CD4-positive, alpha-beta T cell (primary cell): ENCODE measurements at regions not wholly inside any gene's neighbourhood (a gene's known extent, or its start where the extent isn't known, plus 50 kb on each side); places are given as distances from the start of the nearest gene placed in this dataset.

Experiments
- ATAC-seq: fragments of 200-7000 bp; cut with Tn5 transposase; one replicate; pipeline ENCODE4 v1.10.0; 2022; ENCODE audit warnings: mild to moderate bottlenecking; ENCODE audit not compliant: poor library complexity
- CTCF ChIA-PET: fragments of 350-600 bp; sonication (Branson Sonifier 250); formaldehyde crosslinking; loops from one replicate; lab custom pipeline; 2021; ENCODE audit warnings: antibody characterized with exemption, inconsistent platforms; lab: Charles Lee
- POLR2A ChIA-PET: fragments of 350-600 bp; sonication (Branson Sonifier 250); formaldehyde crosslinking; loops from one replicate; lab custom pipeline; 2021; ENCODE audit warnings: antibody characterized with exemption, inconsistent platforms; lab: Charles Lee
- DNase-seq, 14 experiments: peaks; one replicate each; pipeline ENCODE4 v3.0.0-alpha.2; 2013 to 2020; ENCODE audit warnings: mixed read lengths in 2 of 14
- H3K27ac ChIP-seq, 2 donors: one replicate each; pipeline versions ENCODE4 v1.5.1 to v1.7.0; 2013; ENCODE audit warnings: low read length in 2 of 2, low read depth in 1 of 2, mild to moderate bottlenecking in 1 of 2
- H3K27me3 ChIP-seq, 2 experiments: 1 replicate in 1 of 2; 2 replicates in 1 of 2; pipeline versions ENCODE4 v1.6.1 to v1.7.0; 2013; ENCODE audit warnings: low read length in 2 of 2, control low read depth in 1 of 2, mild to moderate bottlenecking in 1 of 2, moderate library complexity in 1 of 2; ENCODE audit not compliant: insufficient read depth in 2 of 2, control insufficient read depth in 1 of 2
- H3K36me3 ChIP-seq: one replicate; pipeline ENCODE4 v1.6.1; 2013; ENCODE audit warnings: low read length, control low read depth; ENCODE audit not compliant: insufficient read depth
- H3K4me1 ChIP-seq: one replicate; pipeline ENCODE4 v1.6.1; 2013; ENCODE audit warnings: low read length, control low read depth; ENCODE audit not compliant: insufficient read depth
- H3K4me3 ChIP-seq: one replicate; pipeline ENCODE4 v1.5.1; 2013; ENCODE audit warnings: mild to moderate bottlenecking, low read length, moderate library complexity
- H3K9me3 ChIP-seq, 2 experiments: 1 replicate in 1 of 2; 2 replicates in 1 of 2; pipeline versions ENCODE4 v1.6.1 to v1.7.0; 2013; ENCODE audit warnings: low read length in 2 of 2, mild to moderate bottlenecking in 2 of 2, control low read depth in 1 of 2, moderate library complexity in 1 of 2; ENCODE audit not compliant: control insufficient read depth in 1 of 2, insufficient read depth in 1 of 2
- H3K27ac Mint-ChIP-seq: one replicate; pipeline ENCODE4 v1.8.0; 2020; ENCODE audit warnings: mixed read lengths
- H3K27me3 Mint-ChIP-seq: one replicate; pipeline ENCODE4 v1.8.0; 2021; ENCODE audit warnings: mixed read lengths
- H3K36me3 Mint-ChIP-seq: one replicate; pipeline ENCODE4 v1.8.0; 2021; ENCODE audit warnings: low read depth, mixed read lengths
- H3K4me1 Mint-ChIP-seq: one replicate; pipeline ENCODE4 v1.8.0; 2021; ENCODE audit warnings: low read depth, mixed read lengths
- H3K4me3 Mint-ChIP-seq: one replicate; pipeline ENCODE4 v1.8.0; 2020; ENCODE audit warnings: mild to moderate bottlenecking, mixed read lengths
- H3K9me3 Mint-ChIP-seq: one replicate; pipeline ENCODE4 v1.8.0; 2020; ENCODE audit warnings: mixed read lengths
- CTCF ChIP-seq: fragments of 200-600 bp; IDR thresholded peaks from one replicate; pipeline ENCODE4 v1.8.0; 2022; ENCODE audit warnings: antibody characterized with exemption, mild to moderate bottlenecking
- intact Hi-C, 2 experiments: fragments of 100-400 bp; cut with DNase I in 1 of 2; cut with micrococcal nuclease in 1 of 2; formaldehyde crosslinking; loops; one replicate each; pipeline versions ENCODE4 v1.15.1 to v1.9.0; 2023 to 2025; cut with DNase I, micrococcal nuclease

- H3K27ac ChIP-seq: no peak overlapping the region
- H3K9me3 ChIP-seq: no peaks in the 10 kb centered on the region
- peaks cover 5% of the 10 kb centered on the region in 2 experiments for H3K27me3 ChIP-seq
- DNase-seq (no peak), ATAC-seq (no peak)
- Mint-ChIP-seq H3K4me1 (no peaks in the 10 kb centered on the region), H3K9me3 (no peaks in the 10 kb centered on the region), H3K27ac (no peak overlapping the region), H3K4me3 (no peak overlapping the region), H3K27me3 (peaks cover 36% of the 10 kb centered on the region), H3K36me3 (no peaks in the 10 kb centered on the region)
- POLR2A ChIA-PET: no interaction called here
- intact Hi-C loops: loop anchor here in 1 of 2 experiments (5.0 kb wide), 1 partner anchor 556 kb away; no protein-coding TSS in a partner anchor
- H3K4me3 ChIP-seq: no peak overlapping the region
- CTCF ChIA-PET: no interaction called here
- no peak for TF ChIP-seq CTCF
- no peaks in the 10 kb centered on the region for H3K36me3 ChIP-seq
- no peaks in the 10 kb centered on the region for H3K4me1 ChIP-seq
Measured at GRCh38 chr20:48406498-48406897, 421.3 kb downstream of the PREX1 start.

- Mint-ChIP-seq H3K9me3 (no peaks in the 10 kb centered on the region), H3K4me3 (no peak overlapping the region), H3K27ac (no peak overlapping the region), H3K36me3 (no peaks in the 10 kb centered on the region), H3K27me3 (peaks cover 42% of the 10 kb centered on the region), H3K4me1 (no peaks in the 10 kb centered on the region)
- H3K36me3 ChIP-seq: no peaks in the 10 kb centered on the region
- intact Hi-C loops: loop anchor here in 1 of 2 experiments (5.0 kb wide), 1 partner anchor 556 kb away; no protein-coding TSS in a partner anchor
- ChIA-PET POLR2A (no interaction called here), CTCF (no interaction called here)
- TF ChIP-seq CTCF: no peak
- no peaks in the 10 kb centered on the region for H3K4me1 ChIP-seq
- DNase-seq (no peak), ATAC-seq (no peak)
- no peaks in the 10 kb centered on the region for H3K9me3 ChIP-seq
- H3K27me3 ChIP-seq: peaks cover 5 to 6% of the 10 kb centered on the region in 2 experiments
- no peak overlapping the region for H3K27ac ChIP-seq
- H3K4me3 ChIP-seq: no peak overlapping the region
Measured at GRCh38 chr20:48405909-48406308, 421.9 kb downstream of the PREX1 start.

- Mint-ChIP-seq H3K4me3 (no peak overlapping the region), H3K4me1 (no peaks in the 10 kb centered on the region), H3K27ac (no peak overlapping the region), H3K27me3 (peaks cover 42% of the 10 kb centered on the region), H3K9me3 (no peaks in the 10 kb centered on the region), H3K36me3 (no peaks in the 10 kb centered on the region)
- no peaks in the 10 kb centered on the region for H3K36me3 ChIP-seq
- ATAC-seq: no peak
- H3K4me3 ChIP-seq: no peak overlapping the region
- no peaks in the 10 kb centered on the region for H3K4me1 ChIP-seq
- no peak overlapping the region for H3K27ac ChIP-seq
- H3K9me3 ChIP-seq: no peaks in the 10 kb centered on the region
- TF ChIP-seq CTCF: no peak
- POLR2A ChIA-PET: no interaction called here
- CTCF ChIA-PET: no interaction called here
- intact Hi-C loops: no loop called here
- DNase-seq: no peak
- peaks cover 5 to 12% of the 10 kb centered on the region in 2 experiments for H3K27me3 ChIP-seq
Measured at GRCh38 chr20:48404598-48404997, 423.2 kb downstream of the PREX1 start.
